ENCODE measurements at regions not wholly inside any gene's neighbourhood (a gene's known extent, or its start where the extent isn't known, plus 50 kb on each side); places are given as distances from the start of the nearest gene placed in this dataset.

- no peak for DNase-seq
- ChIA-PET CTCF (no interaction called here), POLR2A (no interaction called here)
- H3K27ac Mint-ChIP-seq, result no peak overlapping the region
- no peaks in the 10 kb centered on the region for H3K9me3 Mint-ChIP-seq
- intact Hi-C loops (cut with micrococcal nuclease), result no loop called here
- no peak for ATAC-seq (ENCODE audit: low read depth)
- no peaks in the 10 kb centered on the region for H3K36me3 Mint-ChIP-seq (ENCODE audit: low read depth)
- H3K4me1 Mint-ChIP-seq, result no peaks in the 10 kb centered on the region
- H3K27me3 Mint-ChIP-seq, result peaks cover 5% of the 10 kb centered on the region
- H3K4me3 Mint-ChIP-seq, result no peak overlapping the region
- TF ChIP-seq CTCF (IDR thresholded peaks at IDR 0.05), result no peak
Observed at GRCh38 chr10:35769795-35770194, 127.7 kb upstream of the FZD8 start.

- intact Hi-C loops (cut with micrococcal nuclease), result no loop called here
- no peaks in the 10 kb centered on the region for H3K4me1 Mint-ChIP-seq
- ATAC-seq (ENCODE audit: low read depth) (no peak), DNase-seq (no peak)
- H3K9me3 Mint-ChIP-seq, result no peaks in the 10 kb centered on the region
- TF ChIP-seq CTCF (IDR thresholded peaks at IDR 0.05), result no peak
- H3K4me3 Mint-ChIP-seq, result no peak overlapping the region
- ChIA-PET POLR2A (no interaction called here), CTCF (no interaction called here)
- H3K36me3 Mint-ChIP-seq (ENCODE audit: low read depth), result no peaks in the 10 kb centered on the region
- peaks cover 5% of the 10 kb centered on the region for H3K27me3 Mint-ChIP-seq
- no peak overlapping the region for H3K27ac Mint-ChIP-seq
Observed at GRCh38 chr10:35768731-35769130, 126.6 kb upstream of the FZD8 start.

GRCh38 chr10:35768011-35768410 lies 125.9 kb upstream of the FZD8 start:
- Mint-ChIP-seq H3K27ac (no peak overlapping the region), H3K4me3 (no peak overlapping the region), H3K9me3 (no peaks in the 10 kb centered on the region), H3K36me3 (ENCODE audit: low read depth) (no peaks in the 10 kb centered on the region), H3K27me3 (peaks cover 5% of the 10 kb centered on the region), H3K4me1 (no peaks in the 10 kb centered on the region)
- ATAC-seq (ENCODE audit: low read depth), result no peak
- POLR2A ChIA-PET, result no interaction called here
- intact Hi-C loops (cut with micrococcal nuclease), result no loop called here
- TF ChIP-seq CTCF (IDR thresholded peaks at IDR 0.05), result no peak
- no peak for DNase-seq
- CTCF ChIA-PET, result no interaction called here

- DNase-seq, result no peak
- Mint-ChIP-seq H3K27ac (no peak overlapping the region), H3K27me3 (peaks cover 5% of the 10 kb centered on the region), H3K36me3 (ENCODE audit: low read depth) (no peaks in the 10 kb centered on the region), H3K4me3 (no peak overlapping the region), H3K4me1 (no peaks in the 10 kb centered on the region), H3K9me3 (no peaks in the 10 kb centered on the region)
- POLR2A ChIA-PET, result no interaction called here
- TF ChIP-seq CTCF (IDR thresholded peaks at IDR 0.05), result no peak
- no peak for ATAC-seq (ENCODE audit: low read depth)
- intact Hi-C loops (cut with micrococcal nuclease), result no loop called here
- CTCF ChIA-PET, result no interaction called here
Observed at GRCh38 chr10:35765996-35766395, 123.9 kb upstream of the FZD8 start.

GRCh38 chr10:35765066-35765527 lies 123.0 kb upstream of the FZD8 start:
- Mint-ChIP-seq H3K36me3 (ENCODE audit: low read depth) (no peaks in the 10 kb centered on the region), H3K4me1 (no peaks in the 10 kb centered on the region), H3K27me3 (peaks cover 5% of the 10 kb centered on the region), H3K9me3 (no peaks in the 10 kb centered on the region), H3K27ac (no peak overlapping the region), H3K4me3 (no peak overlapping the region)
- intact Hi-C loops (cut with micrococcal nuclease), result no loop called here
- DNase-seq, result no peak
- ATAC-seq (ENCODE audit: low read depth), result no peak
- CTCF ChIA-PET, result no interaction called here
- no peak for TF ChIP-seq CTCF (IDR thresholded peaks at IDR 0.05)
- POLR2A ChIA-PET, result no interaction called here
